Large intestine (tissue), 3 donors: ENCODE measurements at regions not wholly inside any gene's neighbourhood (a gene's known extent, or its start where the extent isn't known, plus 50 kb on each side); places are given as distances from the start of the nearest gene placed in this dataset.

Source experiments
- DNase-seq, 2 donors: peaks; one replicate each; pipeline versions ENCODE4 v3.0.0 to v3.0.0-alpha.2; 2013
- H3K27ac ChIP-seq: one replicate; pipeline ENCODE4 v1.5.1; 2013; ENCODE audit warnings: low read length
- H3K27me3 ChIP-seq: 2 replicates; pipeline ENCODE4 v1.6.1; 2013; ENCODE audit warnings: low read length; ENCODE audit not compliant: control insufficient read depth, insufficient read depth
- H3K36me3 ChIP-seq: 2 replicates; pipeline ENCODE4 v1.6.1; 2013; ENCODE audit warnings: low read length; ENCODE audit not compliant: control insufficient read depth, insufficient read depth
- H3K4me1 ChIP-seq: one replicate; pipeline ENCODE4 v1.6.1; 2013; ENCODE audit warnings: low read length; ENCODE audit not compliant: control insufficient read depth, insufficient read depth
- H3K4me3 ChIP-seq: one replicate; pipeline ENCODE4 v1.5.1; 2013; ENCODE audit warnings: low read length
- H3K9me3 ChIP-seq: one replicate; pipeline ENCODE4 v1.6.1; 2013; ENCODE audit warnings: mild to moderate bottlenecking, low read depth, low read length, moderate library complexity; ENCODE audit not compliant: control insufficient read depth
- WGBS: methylation state at CpG from one replicate; pipeline ENCODE4 v1.1.5; 2013; ENCODE audit warnings: low lambda C conversion rate; ENCODE audit not compliant: insufficient coverage; 5-methylcytosine and 5-hydroxymethylcytosine counted together

DNA sequence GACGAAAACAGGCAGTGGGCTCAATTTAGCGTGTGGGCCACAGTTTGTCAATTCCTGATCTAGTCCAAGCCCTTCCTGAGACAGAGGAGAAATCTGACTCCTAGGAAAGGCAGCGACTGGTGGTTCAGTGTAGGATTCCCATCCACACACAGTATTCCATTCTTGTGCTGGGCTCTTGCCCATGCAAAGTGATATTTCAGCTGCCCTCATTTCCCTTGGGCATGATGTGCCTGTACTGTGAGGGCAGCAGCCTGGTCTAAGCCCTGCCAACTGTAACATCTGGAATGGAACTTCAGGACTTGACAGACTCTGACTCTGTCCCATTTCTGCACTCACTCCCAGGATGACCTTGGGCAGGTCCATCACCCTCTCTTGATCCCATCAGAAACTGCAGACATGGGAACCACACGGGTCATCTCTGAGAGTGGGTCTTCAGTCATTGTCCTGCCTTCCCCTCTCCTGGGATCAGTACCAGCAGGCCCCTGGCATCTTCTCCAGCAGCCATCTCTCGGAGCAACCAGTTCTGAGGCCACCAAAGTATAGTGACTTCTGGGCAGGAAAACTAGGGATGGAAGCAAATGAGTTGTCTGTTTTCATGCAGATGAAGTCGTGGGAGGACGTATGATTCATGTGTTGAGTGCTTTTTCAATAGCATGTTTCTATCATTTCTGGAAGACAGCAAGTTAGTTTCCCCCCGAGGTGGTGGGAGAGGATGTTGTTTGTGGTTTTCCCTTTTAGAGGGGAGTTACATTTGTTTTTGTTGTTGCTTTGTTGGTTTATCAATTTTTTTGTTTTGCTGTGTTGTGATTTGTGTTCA is 54.2 kb upstream of the BCL2L14 start:
- 96% methylated on average over 3 of the region's 8 CpGs for WGBS
- Histone ChIP-seq H3K36me3 (no peaks in the 10 kb centered on the region), H3K9me3 (no peaks in the 10 kb centered on the region), H3K27me3 (no peaks in the 10 kb centered on the region), H3K4me3 (no peak overlapping the region), H3K27ac (no peak overlapping the region), H3K4me1 (no peaks in the 10 kb centered on the region)
- no peak for DNase-seq

- Histone ChIP-seq H3K4me1 (no peaks in the 10 kb centered on the region), H3K4me3 (no peak overlapping the region), H3K27me3 (no peaks in the 10 kb centered on the region), H3K36me3 (no peaks in the 10 kb centered on the region), H3K27ac (no peak overlapping the region), H3K9me3 (no peaks in the 10 kb centered on the region)
- no CpG with 5 or more reads among the region's 3 CpGs for WGBS
- no peak for DNase-seq
Measured at GRCh38 chr12:12017135-12017581, 53.6 kb upstream of the BCL2L14 start.

GRCh38 chr12:12017798-12018197 is 52.9 kb upstream of the BCL2L14 start:
- Histone ChIP-seq H3K27ac (no peak overlapping the region), H3K4me3 (no peak overlapping the region), H3K27me3 (no peaks in the 10 kb centered on the region), H3K9me3 (no peaks in the 10 kb centered on the region), H3K4me1 (no peaks in the 10 kb centered on the region), H3K36me3 (no peaks in the 10 kb centered on the region)
- no peak for DNase-seq
- WGBS, result no CpG with 5 or more reads among the region's 4 CpGs

DNA sequence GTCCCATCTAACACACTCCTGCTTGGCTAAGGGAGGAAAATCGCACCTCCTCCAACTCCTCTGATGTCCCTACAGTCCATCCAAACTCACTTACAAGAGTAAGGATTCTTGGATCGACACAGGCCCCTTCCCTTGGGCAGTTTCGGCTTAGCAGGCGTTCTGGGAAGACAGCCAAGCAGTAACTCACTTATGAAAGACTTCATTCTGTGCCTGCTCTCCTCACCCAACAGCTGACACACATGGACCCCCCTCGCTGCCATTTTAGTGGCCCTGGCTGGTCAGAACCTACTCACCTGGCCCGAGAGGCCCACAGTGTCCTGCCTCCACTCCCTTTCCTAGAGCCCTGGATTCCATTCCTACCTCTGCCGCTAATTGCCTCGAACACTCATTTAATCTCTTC is 52.3 kb upstream of the BCL2L14 start:
- Histone ChIP-seq H3K27ac (no peak overlapping the region), H3K27me3 (no peaks in the 10 kb centered on the region), H3K36me3 (no peaks in the 10 kb centered on the region), H3K4me3 (no peak overlapping the region), H3K4me1 (no peaks in the 10 kb centered on the region), H3K9me3 (no peaks in the 10 kb centered on the region)
- no CpG with 5 or more reads among the region's 8 CpGs for WGBS
- DNase-seq, result no peak

GRCh38 chr12:12019881-12020280 is 50.9 kb upstream of the BCL2L14 start:
- Histone ChIP-seq H3K4me1 (no peaks in the 10 kb centered on the region), H3K27ac (no peak overlapping the region), H3K9me3 (no peaks in the 10 kb centered on the region), H3K36me3 (no peaks in the 10 kb centered on the region), H3K27me3 (no peaks in the 10 kb centered on the region), H3K4me3 (no peak overlapping the region)
- no CpG with 5 or more reads among the region's 9 CpGs for WGBS
- DNase-seq, result no peak

DNA sequence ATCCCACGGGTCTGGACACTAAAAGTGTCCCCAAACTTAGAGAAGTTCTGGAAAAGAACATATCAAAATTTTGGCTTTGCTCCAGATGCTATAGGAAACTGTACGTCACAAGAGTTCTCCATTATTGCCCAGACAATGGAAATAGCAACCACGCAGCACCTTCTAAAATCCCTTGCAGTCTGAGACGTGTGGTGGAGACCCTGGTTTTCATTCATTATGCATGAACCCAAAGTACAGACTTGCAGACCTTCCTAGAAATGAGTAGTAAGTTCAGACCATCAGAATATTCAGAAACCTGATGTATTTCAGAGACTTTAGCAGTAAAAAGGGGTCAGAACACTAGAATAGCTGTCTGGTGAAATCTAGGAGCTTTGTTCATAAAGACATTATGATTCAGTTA is 50.0 kb upstream of the BCL2L14 start:
- no peak overlapping the region for H3K27ac ChIP-seq
- H3K4me1 ChIP-seq, result peaks cover 3% of the 10 kb centered on the region
- no peak for DNase-seq
- H3K36me3 ChIP-seq, result no peaks in the 10 kb centered on the region
- no peak overlapping the region for H3K4me3 ChIP-seq
- H3K27me3 ChIP-seq, result no peaks in the 10 kb centered on the region
- H3K9me3 ChIP-seq, result no peaks in the 10 kb centered on the region
- WGBS, result no CpG with 5 or more reads among the region's 4 CpGs
